ENCODE measurements at regions not wholly inside any gene's neighbourhood (a gene's known extent, or its start where the extent isn't known, plus 50 kb on each side); places are given as distances from the start of the nearest gene placed in this dataset.
A peak's percentile ranks its signal among the peaks of the same experiment; 100 is the strongest.
"Not testable (repeated sequence)": the region's sequence is repeated elsewhere in the genome, so short reads cannot be mapped to it uniquely, and the experiment has no call there.

GRCh38 chrX:155819966-155820491 is 61.1 kb upstream of the VAMP7 start:
- TF ChIP-seq CTCF (IDR thresholded peaks at IDR 0.05; ENCODE audit: poor library complexity) (peak; percentile 60), EZH2phosphoT487 (IDR thresholded peaks at IDR 0.05; ENCODE audit: low read depth, severe bottlenecking, unreplicated experiment) (no peak), EZH2 (IDR thresholded peaks at IDR 0.05; ENCODE audit: borderline replicate concordance) (no peak)
- Histone ChIP-seq H2AFZ (no peak overlapping the region), H3K4me3 (no peak overlapping the region), H3K9me3 (ENCODE audit: low read depth) (no peaks in the 10 kb centered on the region), H3K27me3 (no peaks in the 10 kb centered on the region), H3K4me1 (ENCODE audit: insufficient read depth) (no peaks in the 10 kb centered on the region), H3K27ac (no peak overlapping the region), H3K36me3 (replicated peaks; ENCODE audit: insufficient read depth, low read depth) (no peaks in the 10 kb centered on the region), H4K20me1 (ENCODE audit: insufficient read depth, poor library complexity, severe bottlenecking) (no peaks in the 10 kb centered on the region), H3K4me2 (no peak overlapping the region), H3K79me2 (no peaks in the 10 kb centered on the region), H3K9me2 (replicated peaks; ENCODE audit: insufficient read depth) (no peaks in the 10 kb centered on the region)
- WGBS (ENCODE audit: low lambda C conversion rate, missing lambda C conversion rate): 55% methylated on average over 3 of the region's 3 CpGs
- DNase-seq (ENCODE audit: low spot score): peak; percentile 84

- Histone ChIP-seq H3K27me3 (no peaks in the 10 kb centered on the region), H2AFZ (no peak overlapping the region), H3K4me2 (no peak overlapping the region), H3K9me3 (ENCODE audit: low read depth) (no peaks in the 10 kb centered on the region), H4K20me1 (ENCODE audit: insufficient read depth, poor library complexity, severe bottlenecking) (no peaks in the 10 kb centered on the region), H3K9me2 (replicated peaks; ENCODE audit: insufficient read depth) (no peaks in the 10 kb centered on the region), H3K36me3 (replicated peaks; ENCODE audit: insufficient read depth, low read depth) (no peaks in the 10 kb centered on the region), H3K79me2 (no peaks in the 10 kb centered on the region), H3K4me3 (no peak overlapping the region), H3K4me1 (ENCODE audit: insufficient read depth) (no peaks in the 10 kb centered on the region), H3K27ac (no peak overlapping the region)
- no peak for DNase-seq (ENCODE audit: low spot score)
- TF ChIP-seq EZH2 (IDR thresholded peaks at IDR 0.05; ENCODE audit: borderline replicate concordance): no peak
- TF ChIP-seq CTCF (IDR thresholded peaks at IDR 0.05; ENCODE audit: poor library complexity): no peak
- TF ChIP-seq EZH2phosphoT487 (IDR thresholded peaks at IDR 0.05; ENCODE audit: low read depth, severe bottlenecking, unreplicated experiment): no peak
These were observed 61.6 kb upstream of the VAMP7 start for GRCh38 chrX:155819525-155819924.

GRCh38 chrX:155814391-155814790 is 66.8 kb upstream of the VAMP7 start:
- H3K4me2 ChIP-seq; H4K20me1 ChIP-seq (ENCODE audit: insufficient read depth, poor library complexity, severe bottlenecking); DNase-seq (ENCODE audit: low spot score); H3K4me1 ChIP-seq (ENCODE audit: insufficient read depth); H3K36me3 ChIP-seq (replicated peaks; ENCODE audit: insufficient read depth, low read depth); H3K27me3 ChIP-seq; H3K4me3 ChIP-seq; H3K79me2 ChIP-seq; H3K9me3 ChIP-seq (ENCODE audit: low read depth); H3K27ac ChIP-seq; H3K9me2 ChIP-seq (replicated peaks; ENCODE audit: insufficient read depth); H2AFZ ChIP-seq: not testable (repeated sequence)
- 78% methylated on average over 8 of the region's 8 CpGs for whole genome bisulfite sequencing (ENCODE audit: low lambda C conversion rate, missing lambda C conversion rate)

- Histone ChIP-seq H3K36me3 (replicated peaks; ENCODE audit: insufficient read depth, low read depth) (no peaks in the 10 kb centered on the region), H3K4me1 (ENCODE audit: insufficient read depth) (no peaks in the 10 kb centered on the region), H3K79me2 (no peaks in the 10 kb centered on the region), H2AFZ (no peak overlapping the region), H3K27me3 (no peaks in the 10 kb centered on the region), H3K9me3 (ENCODE audit: low read depth) (no peaks in the 10 kb centered on the region), H3K4me2 (no peak overlapping the region), H4K20me1 (ENCODE audit: insufficient read depth, poor library complexity, severe bottlenecking) (no peaks in the 10 kb centered on the region), H3K4me3 (no peak overlapping the region), H3K27ac (no peak overlapping the region), H3K9me2 (replicated peaks; ENCODE audit: insufficient read depth) (no peaks in the 10 kb centered on the region)
- WGBS (ENCODE audit: low lambda C conversion rate, missing lambda C conversion rate): 36% methylated on average over 1 of the region's 1 CpG
- no peak for DNase-seq (ENCODE audit: low spot score)
- TF ChIP-seq EZH2 (IDR thresholded peaks at IDR 0.05; ENCODE audit: borderline replicate concordance) (no peak), EZH2phosphoT487 (IDR thresholded peaks at IDR 0.05; ENCODE audit: low read depth, severe bottlenecking, unreplicated experiment) (no peak), CTCF (IDR thresholded peaks at IDR 0.05; ENCODE audit: poor library complexity) (no peak)
These were observed 101.3 kb upstream of the VAMP7 start for GRCh38 chrX:155779831-155780230.

Data from hepatocyte (in vitro differentiated cells).